ENCODE measurements at regions not wholly inside any gene's neighbourhood (a gene's known extent, or its start where the extent isn't known, plus 50 kb on each side); places are given as distances from the start of the nearest gene placed in this dataset.

DNA sequence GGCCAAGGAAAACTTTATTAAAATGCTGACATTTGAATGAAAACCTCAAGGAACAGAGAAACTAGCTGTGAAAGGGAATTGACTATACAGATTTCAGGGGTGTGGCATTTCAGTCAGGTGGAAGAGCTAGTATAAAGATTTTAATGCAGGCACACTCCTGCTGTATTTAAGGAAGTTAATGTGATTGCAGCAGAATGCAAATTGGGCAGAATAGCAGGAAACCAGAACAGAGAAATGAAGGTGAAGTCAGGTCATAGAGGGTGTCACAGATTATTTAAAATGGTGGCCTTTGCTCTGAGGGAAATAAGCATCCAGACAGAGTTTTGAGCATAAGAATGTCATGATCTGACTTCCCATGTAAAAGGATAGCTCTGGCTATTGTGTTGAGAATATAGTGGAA, 898.1 kb upstream of the WWC1 start:
- TF ChIP-seq RARB (CRISPR knock-in tag; IDR thresholded peaks at IDR 0.05) (no peak), ISL1 (CRISPR knock-in tag; IDR thresholded peaks at IDR 0.05) (no peak), ZFP30 (CRISPR knock-in tag; IDR thresholded peaks at IDR 0.05) (no peak), TCF4 (CRISPR knock-in tag; IDR thresholded peaks at IDR 0.05; ENCODE audit: borderline replicate concordance) (no peak), BACH2 (CRISPR knock-in tag; IDR thresholded peaks at IDR 0.05; ENCODE audit: borderline replicate concordance) (no peak), ZC3H10 (CRISPR knock-in tag; IDR thresholded peaks at IDR 0.05) (no peak), PPARA (CRISPR knock-in tag; IDR thresholded peaks at IDR 0.05; ENCODE audit: borderline replicate concordance) (no peak)
- TF ChIP-seq, protein P1, sequence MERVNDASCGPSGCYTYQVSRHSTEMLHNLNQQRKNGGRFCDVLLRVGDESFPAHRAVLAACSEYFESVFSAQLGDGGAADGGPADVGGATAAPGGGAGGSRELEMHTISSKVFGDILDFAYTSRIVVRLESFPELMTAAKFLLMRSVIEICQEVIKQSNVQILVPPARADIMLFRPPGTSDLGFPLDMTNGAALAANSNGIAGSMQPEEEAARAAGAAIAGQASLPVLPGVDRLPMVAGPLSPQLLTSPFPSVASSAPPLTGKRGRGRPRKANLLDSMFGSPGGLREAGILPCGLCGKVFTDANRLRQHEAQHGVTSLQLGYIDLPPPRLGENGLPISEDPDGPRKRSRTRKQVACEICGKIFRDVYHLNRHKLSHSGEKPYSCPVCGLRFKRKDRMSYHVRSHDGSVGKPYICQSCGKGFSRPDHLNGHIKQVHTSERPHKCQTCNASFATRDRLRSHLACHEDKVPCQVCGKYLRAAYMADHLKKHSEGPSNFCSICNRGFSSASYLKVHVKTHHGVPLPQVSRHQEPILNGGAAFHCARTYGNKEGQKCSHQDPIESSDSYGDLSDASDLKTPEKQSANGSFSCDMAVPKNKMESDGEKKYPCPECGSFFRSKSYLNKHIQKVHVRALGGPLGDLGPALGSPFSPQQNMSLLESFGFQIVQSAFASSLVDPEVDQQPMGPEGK (CRISPR knock-in tag; IDR thresholded peaks at IDR 0.05; ENCODE audit: borderline replicate concordance), result no peak
- TF ChIP-seq, protein P2, sequence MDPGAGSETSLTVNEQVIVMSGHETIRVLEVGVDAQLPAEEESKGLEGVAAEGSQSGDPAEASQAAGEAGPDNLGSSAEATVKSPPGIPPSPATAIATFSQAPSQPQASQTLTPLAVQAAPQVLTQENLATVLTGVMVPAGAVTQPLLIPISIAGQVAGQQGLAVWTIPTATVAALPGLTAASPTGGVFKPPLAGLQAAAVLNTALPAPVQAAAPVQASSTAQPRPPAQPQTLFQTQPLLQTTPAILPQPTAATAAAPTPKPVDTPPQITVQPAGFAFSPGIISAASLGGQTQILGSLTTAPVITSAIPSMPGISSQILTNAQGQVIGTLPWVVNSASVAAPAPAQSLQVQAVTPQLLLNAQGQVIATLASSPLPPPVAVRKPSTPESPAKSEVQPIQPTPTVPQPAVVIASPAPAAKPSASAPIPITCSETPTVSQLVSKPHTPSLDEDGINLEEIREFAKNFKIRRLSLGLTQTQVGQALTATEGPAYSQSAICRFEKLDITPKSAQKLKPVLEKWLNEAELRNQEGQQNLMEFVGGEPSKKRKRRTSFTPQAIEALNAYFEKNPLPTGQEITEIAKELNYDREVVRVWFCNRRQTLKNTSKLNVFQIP (CRISPR knock-in tag; IDR thresholded peaks at IDR 0.05; ENCODE audit: borderline replicate concordance, low read depth), result no peak
- TF ChIP-seq, protein P3, sequence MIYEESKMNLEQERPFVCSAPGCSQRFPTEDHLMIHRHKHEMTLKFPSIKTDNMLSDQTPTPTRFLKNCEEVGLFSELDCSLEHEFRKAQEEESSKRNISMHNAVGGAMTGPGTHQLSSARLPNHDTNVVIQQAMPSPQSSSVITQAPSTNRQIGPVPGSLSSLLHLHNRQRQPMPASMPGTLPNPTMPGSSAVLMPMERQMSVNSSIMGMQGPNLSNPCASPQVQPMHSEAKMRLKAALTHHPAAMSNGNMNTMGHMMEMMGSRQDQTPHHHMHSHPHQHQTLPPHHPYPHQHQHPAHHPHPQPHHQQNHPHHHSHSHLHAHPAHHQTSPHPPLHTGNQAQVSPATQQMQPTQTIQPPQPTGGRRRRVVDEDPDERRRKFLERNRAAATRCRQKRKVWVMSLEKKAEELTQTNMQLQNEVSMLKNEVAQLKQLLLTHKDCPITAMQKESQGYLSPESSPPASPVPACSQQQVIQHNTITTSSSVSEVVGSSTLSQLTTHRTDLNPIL (CRISPR knock-in tag; IDR thresholded peaks at IDR 0.05; ENCODE audit: low read depth), result no peak

Data from SK-N-SH treated with all-trans-retinoic acid at 6 μM for 48 hours (cell line).